GM23338 (cell line): ENCODE measurements at regions not wholly inside any gene's neighbourhood (a gene's known extent, or its start where the extent isn't known, plus 50 kb on each side); places are given as distances from the start of the nearest gene placed in this dataset.

Experiments used
- ATAC-seq: fragments of 200-7000 bp; cut with Tn5 transposase; 3 replicates; pipeline ENCODE4 v1.9.1; 2020
- DNase-seq: peaks from one replicate; pipeline ENCODE4 v3.0.0-alpha.2; 2015; ENCODE audit warnings: low spot score
- H2AFZ ChIP-seq: fragments of 200-600 bp; sonication (generic); 2 replicates; pipeline ENCODE4 v1.8.0; 2016; ENCODE audit warnings: antibody characterized with exemption, mild to moderate bottlenecking, moderate library complexity
- H3F3A ChIP-seq: fragments of 200-600 bp; sonication (generic); replicated peaks from 2 replicates; pipeline ENCODE4 v1.8.0; 2017; ENCODE audit warnings: antibody characterized with exemption, mixed run types, low read depth
- H3K27ac ChIP-seq: fragments of 200-600 bp; sonication (generic); 2 replicates; pipeline ENCODE4 v1.6.1; 2016; ENCODE audit warnings: low read depth
- H3K27me3 ChIP-seq: fragments of 200-600 bp; sonication (generic); 2 replicates; pipeline ENCODE4 v1.8.0; 2016; ENCODE audit warnings: mild to moderate bottlenecking, mixed run types, moderate library complexity; ENCODE audit not compliant: insufficient read depth
- H3K36me3 ChIP-seq: fragments of 200-600 bp; sonication (generic); 2 replicates; pipeline ENCODE4 v1.8.0; 2016; ENCODE audit warnings: mild to moderate bottlenecking; ENCODE audit not compliant: insufficient read depth
- H3K4me1 ChIP-seq: fragments of 200-600 bp; sonication (generic); 2 replicates; pipeline ENCODE4 v1.8.0; 2016; ENCODE audit warnings: mild to moderate bottlenecking, moderate library complexity; ENCODE audit not compliant: insufficient read depth
- H3K4me2 ChIP-seq: fragments of 200-600 bp; sonication (generic); 2 replicates; pipeline ENCODE4 v1.7.1; 2017; ENCODE audit warnings: mixed run types
- H3K4me3 ChIP-seq: fragments of 200-600 bp; sonication (generic); 2 replicates; pipeline ENCODE4 v1.6.1; 2016; ENCODE audit warnings: mixed run types
- H3K79me2 ChIP-seq: fragments of 200-600 bp; sonication (generic); replicated peaks from 2 replicates; pipeline ENCODE4 v1.8.0; 2017; ENCODE audit warnings: mild to moderate bottlenecking; ENCODE audit not compliant: insufficient read depth
- H3K9me2 ChIP-seq: fragments of 200-600 bp; sonication (generic); 2 replicates; pipeline ENCODE4 v1.8.0; 2017; ENCODE audit not compliant: insufficient read depth
- H4K20me1 ChIP-seq: fragments of 200-600 bp; sonication (generic); replicated peaks from 2 replicates; pipeline ENCODE4 v1.8.0; 2017; ENCODE audit warnings: mild to moderate bottlenecking; ENCODE audit not compliant: insufficient read depth
- H3K27ac Mint-ChIP-seq: 2 replicates; pipeline ENCODE4 v1.8.0; 2020; ENCODE audit warnings: inconsistent platforms, mild to moderate bottlenecking, moderate library complexity, mixed read lengths
- H3K27me3 Mint-ChIP-seq: 3 replicates; pipeline ENCODE4 v1.8.0; 2022; ENCODE audit warnings: low read depth, mild to moderate bottlenecking, moderate library complexity, mixed read lengths, inconsistent platforms; ENCODE audit not compliant: insufficient read depth, poor library complexity
- H3K36me3 Mint-ChIP-seq: 3 replicates; pipeline ENCODE4 v1.8.0; 2021; ENCODE audit warnings: low read depth, mild to moderate bottlenecking, inconsistent platforms, moderate library complexity, mixed read lengths
- H3K4me1 Mint-ChIP-seq: 3 replicates; pipeline ENCODE4 v1.8.0; 2020; ENCODE audit warnings: mild to moderate bottlenecking, inconsistent platforms, mixed read lengths
- H3K4me3 Mint-ChIP-seq: 3 replicates; pipeline ENCODE4 v1.8.0; 2021; ENCODE audit warnings: moderate library complexity, mild to moderate bottlenecking, inconsistent platforms, mixed read lengths
- H3K9me3 Mint-ChIP-seq: 3 replicates; pipeline ENCODE4 v1.8.0; 2020; ENCODE audit warnings: moderate library complexity, mild to moderate bottlenecking, inconsistent platforms, mixed read lengths
- CREB1 ChIP-seq: fragments of 250-450 bp; sonication (Bioruptor Pico); IDR thresholded peaks from 2 replicates; pipeline ENCODE4 v1.5.0; 2020; ENCODE audit warnings: low read depth, mild to moderate bottlenecking, moderate library complexity
- EZH2 ChIP-seq: fragments of 200-600 bp; sonication (generic); IDR thresholded peaks from one replicate; pipeline ENCODE4 v1.8.0; 2017; ENCODE audit warnings: antibody characterized with exemption, mild to moderate bottlenecking, low read depth; ENCODE audit not compliant: unreplicated experiment
- EZH2phosphoT487 ChIP-seq: fragments of 200-600 bp; sonication (generic); IDR thresholded peaks from one replicate; pipeline ENCODE4 v1.8.1; 2018; ENCODE audit warnings: antibody characterized with exemption; ENCODE audit not compliant: unreplicated experiment
- JUNB ChIP-seq: IDR thresholded peaks from one replicate; pipeline ENCODE4 v1.6.1; 2016; ENCODE audit warnings: antibody characterized with exemption; ENCODE audit not compliant: unreplicated experiment
- NANOG ChIP-seq: IDR thresholded peaks from 2 replicates; pipeline ENCODE4 v1.6.1; 2016; ENCODE audit warnings: antibody characterized with exemption, borderline replicate concordance
- POLR2AphosphoS5 ChIP-seq: IDR thresholded peaks from 2 replicates; pipeline ENCODE4 v1.6.1; 2016; ENCODE audit warnings: antibody characterized with exemption, low read depth
- STAT1 ChIP-seq: IDR thresholded peaks from one replicate; pipeline ENCODE4 v1.6.1; 2016; ENCODE audit warnings: antibody characterized with exemption; ENCODE audit not compliant: unreplicated experiment
- ZNF114 ChIP-seq: fragments of 250-450 bp; sonication (Bioruptor Pico); IDR thresholded peaks from 2 replicates; pipeline ENCODE4 v1.5.0; 2020; ENCODE audit warnings: mild to moderate bottlenecking, moderate library complexity
- ZNF331 ChIP-seq: fragments of 250-450 bp; sonication (Bioruptor Pico); IDR thresholded peaks from 2 replicates; pipeline ENCODE4 v1.5.0; 2020; ENCODE audit warnings: low read depth, mild to moderate bottlenecking, moderate library complexity
- TF ChIP-seq, protein P1 (sequence below): IDR thresholded peaks from one replicate; pipeline ENCODE4 v1.6.1; 2018; ENCODE audit warnings: antibody characterized with exemption; ENCODE audit not compliant: unreplicated experiment
- TF ChIP-seq, protein P2 (sequence below): IDR thresholded peaks from 2 replicates; pipeline ENCODE4 v1.6.1; 2016; ENCODE audit warnings: antibody characterized with exemption
- TF ChIP-seq, protein P3 (sequence below): fragments of 250-450 bp; sonication (Bioruptor Pico); IDR thresholded peaks from 2 replicates; pipeline ENCODE4 v1.5.0; 2020; ENCODE audit warnings: mild to moderate bottlenecking, moderate library complexity
- TF ChIP-seq, protein P4 (sequence below), 2 experiments: fragments of 200-600 bp in 1 of 2; sonication (generic) in 1 of 2; conservative IDR thresholded peaks; 2 replicates each; pipeline versions ENCODE4 v1.5.1 to v1.6.1; 2016 to 2017; ENCODE audit warnings: antibody characterized with exemption in 2 of 2, low read depth in 2 of 2, mild to moderate bottlenecking in 2 of 2, moderate library complexity in 1 of 2

DNA sequence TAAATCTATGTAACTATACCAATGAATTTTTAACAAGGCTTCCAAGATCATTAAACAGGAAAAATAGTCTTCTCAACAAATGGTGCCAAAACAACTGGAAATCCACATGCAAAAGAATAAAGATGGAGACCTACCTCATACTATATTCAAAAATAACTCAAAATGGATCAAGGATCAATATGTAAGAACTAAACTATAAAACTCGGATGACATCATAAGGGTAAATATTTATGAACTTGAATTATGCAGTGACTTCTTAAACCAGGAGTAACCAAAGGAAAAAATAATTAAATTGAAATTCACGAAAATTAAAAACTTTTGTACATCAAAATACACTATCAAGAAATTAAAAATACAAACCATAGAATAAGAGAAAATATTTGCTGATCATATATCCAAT lies 728.7 kb upstream of the GHITM start:
- TF ChIP-seq CREB1 (CRISPR knock-in tag) (no peak), STAT1 (no peak), ZNF114 (no peak), NANOG (no peak), ZNF331 (CRISPR knock-in tag) (no peak), JUNB (no peak), EZH2phosphoT487 (no peak), POLR2AphosphoS5 (no peak), EZH2 (no peak)
- TF ChIP-seq, protein P1, sequence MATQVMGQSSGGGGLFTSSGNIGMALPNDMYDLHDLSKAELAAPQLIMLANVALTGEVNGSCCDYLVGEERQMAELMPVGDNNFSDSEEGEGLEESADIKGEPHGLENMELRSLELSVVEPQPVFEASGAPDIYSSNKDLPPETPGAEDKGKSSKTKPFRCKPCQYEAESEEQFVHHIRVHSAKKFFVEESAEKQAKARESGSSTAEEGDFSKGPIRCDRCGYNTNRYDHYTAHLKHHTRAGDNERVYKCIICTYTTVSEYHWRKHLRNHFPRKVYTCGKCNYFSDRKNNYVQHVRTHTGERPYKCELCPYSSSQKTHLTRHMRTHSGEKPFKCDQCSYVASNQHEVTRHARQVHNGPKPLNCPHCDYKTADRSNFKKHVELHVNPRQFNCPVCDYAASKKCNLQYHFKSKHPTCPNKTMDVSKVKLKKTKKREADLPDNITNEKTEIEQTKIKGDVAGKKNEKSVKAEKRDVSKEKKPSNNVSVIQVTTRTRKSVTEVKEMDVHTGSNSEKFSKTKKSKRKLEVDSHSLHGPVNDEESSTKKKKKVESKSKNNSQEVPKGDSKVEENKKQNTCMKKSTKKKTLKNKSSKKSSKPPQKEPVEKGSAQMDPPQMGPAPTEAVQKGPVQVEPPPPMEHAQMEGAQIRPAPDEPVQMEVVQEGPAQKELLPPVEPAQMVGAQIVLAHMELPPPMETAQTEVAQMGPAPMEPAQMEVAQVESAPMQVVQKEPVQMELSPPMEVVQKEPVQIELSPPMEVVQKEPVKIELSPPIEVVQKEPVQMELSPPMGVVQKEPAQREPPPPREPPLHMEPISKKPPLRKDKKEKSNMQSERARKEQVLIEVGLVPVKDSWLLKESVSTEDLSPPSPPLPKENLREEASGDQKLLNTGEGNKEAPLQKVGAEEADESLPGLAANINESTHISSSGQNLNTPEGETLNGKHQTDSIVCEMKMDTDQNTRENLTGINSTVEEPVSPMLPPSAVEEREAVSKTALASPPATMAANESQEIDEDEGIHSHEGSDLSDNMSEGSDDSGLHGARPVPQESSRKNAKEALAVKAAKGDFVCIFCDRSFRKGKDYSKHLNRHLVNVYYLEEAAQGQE = no peak
- TF ChIP-seq, protein P2, sequence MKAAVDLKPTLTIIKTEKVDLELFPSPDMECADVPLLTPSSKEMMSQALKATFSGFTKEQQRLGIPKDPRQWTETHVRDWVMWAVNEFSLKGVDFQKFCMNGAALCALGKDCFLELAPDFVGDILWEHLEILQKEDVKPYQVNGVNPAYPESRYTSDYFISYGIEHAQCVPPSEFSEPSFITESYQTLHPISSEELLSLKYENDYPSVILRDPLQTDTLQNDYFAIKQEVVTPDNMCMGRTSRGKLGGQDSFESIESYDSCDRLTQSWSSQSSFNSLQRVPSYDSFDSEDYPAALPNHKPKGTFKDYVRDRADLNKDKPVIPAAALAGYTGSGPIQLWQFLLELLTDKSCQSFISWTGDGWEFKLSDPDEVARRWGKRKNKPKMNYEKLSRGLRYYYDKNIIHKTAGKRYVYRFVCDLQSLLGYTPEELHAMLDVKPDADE = no peak
- TF ChIP-seq, protein P3, sequence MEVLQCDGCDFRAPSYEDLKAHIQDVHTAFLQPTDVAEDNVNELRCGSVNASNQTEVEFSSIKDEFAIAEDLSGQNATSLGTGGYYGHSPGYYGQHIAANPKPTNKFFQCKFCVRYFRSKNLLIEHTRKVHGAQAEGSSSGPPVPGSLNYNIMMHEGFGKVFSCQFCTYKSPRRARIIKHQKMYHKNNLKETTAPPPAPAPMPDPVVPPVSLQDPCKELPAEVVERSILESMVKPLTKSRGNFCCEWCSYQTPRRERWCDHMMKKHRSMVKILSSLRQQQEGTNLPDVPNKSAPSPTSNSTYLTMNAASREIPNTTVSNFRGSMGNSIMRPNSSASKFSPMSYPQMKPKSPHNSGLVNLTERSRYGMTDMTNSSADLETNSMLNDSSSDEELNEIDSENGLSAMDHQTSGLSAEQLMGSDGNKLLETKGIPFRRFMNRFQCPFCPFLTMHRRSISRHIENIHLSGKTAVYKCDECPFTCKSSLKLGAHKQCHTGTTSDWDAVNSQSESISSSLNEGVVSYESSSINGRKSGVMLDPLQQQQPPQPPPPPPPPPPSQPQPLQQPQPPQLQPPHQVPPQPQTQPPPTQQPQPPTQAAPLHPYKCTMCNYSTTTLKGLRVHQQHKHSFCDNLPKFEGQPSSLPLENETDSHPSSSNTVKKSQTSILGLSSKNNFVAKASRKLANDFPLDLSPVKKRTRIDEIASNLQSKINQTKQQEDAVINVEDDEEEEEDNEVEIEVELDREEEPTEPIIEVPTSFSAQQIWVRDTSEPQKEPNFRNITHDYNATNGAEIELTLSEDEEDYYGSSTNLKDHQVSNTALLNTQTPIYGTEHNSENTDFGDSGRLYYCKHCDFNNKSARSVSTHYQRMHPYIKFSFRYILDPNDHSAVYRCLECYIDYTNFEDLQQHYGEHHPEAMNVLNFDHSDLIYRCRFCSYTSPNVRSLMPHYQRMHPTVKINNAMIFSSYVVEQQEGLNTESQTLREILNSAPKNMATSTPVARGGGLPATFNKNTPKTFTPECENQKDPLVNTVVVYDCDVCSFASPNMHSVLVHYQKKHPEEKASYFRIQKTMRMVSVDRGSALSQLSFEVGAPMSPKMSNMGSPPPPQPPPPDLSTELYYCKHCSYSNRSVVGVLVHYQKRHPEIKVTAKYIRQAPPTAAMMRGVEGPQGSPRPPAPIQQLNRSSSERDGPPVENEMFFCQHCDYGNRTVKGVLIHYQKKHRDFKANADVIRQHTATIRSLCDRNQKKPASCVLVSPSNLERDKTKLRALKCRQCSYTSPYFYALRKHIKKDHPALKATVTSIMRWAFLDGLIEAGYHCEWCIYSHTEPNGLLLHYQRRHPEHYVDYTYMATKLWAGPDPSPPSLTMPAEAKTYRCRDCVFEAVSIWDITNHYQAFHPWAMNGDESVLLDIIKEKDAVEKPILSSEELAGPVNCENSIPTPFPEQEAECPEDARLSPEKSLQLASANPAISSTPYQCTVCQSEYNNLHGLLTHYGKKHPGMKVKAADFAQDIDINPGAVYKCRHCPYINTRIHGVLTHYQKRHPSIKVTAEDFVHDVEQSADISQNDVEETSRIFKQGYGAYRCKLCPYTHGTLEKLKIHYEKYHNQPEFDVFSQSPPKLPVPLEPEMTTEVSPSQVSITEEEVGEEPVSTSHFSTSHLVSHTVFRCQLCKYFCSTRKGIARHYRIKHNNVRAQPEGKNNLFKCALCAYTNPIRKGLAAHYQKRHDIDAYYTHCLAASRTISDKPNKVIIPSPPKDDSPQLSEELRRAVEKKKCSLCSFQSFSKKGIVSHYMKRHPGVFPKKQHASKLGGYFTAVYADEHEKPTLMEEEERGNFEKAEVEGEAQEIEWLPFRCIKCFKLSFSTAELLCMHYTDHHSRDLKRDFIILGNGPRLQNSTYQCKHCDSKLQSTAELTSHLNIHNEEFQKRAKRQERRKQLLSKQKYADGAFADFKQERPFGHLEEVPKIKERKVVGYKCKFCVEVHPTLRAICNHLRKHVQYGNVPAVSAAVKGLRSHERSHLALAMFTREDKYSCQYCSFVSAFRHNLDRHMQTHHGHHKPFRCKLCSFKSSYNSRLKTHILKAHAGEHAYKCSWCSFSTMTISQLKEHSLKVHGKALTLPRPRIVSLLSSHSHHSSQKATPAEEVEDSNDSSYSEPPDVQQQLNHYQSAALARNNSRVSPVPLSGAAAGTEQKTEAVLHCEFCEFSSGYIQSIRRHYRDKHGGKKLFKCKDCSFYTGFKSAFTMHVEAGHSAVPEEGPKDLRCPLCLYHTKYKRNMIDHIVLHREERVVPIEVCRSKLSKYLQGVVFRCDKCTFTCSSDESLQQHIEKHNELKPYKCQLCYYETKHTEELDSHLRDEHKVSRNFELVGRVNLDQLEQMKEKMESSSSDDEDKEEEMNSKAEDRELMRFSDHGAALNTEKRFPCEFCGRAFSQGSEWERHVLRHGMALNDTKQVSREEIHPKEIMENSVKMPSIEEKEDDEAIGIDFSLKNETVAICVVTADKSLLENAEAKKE (CRISPR knock-in tag) = no peak
- TF ChIP-seq, protein P4, sequence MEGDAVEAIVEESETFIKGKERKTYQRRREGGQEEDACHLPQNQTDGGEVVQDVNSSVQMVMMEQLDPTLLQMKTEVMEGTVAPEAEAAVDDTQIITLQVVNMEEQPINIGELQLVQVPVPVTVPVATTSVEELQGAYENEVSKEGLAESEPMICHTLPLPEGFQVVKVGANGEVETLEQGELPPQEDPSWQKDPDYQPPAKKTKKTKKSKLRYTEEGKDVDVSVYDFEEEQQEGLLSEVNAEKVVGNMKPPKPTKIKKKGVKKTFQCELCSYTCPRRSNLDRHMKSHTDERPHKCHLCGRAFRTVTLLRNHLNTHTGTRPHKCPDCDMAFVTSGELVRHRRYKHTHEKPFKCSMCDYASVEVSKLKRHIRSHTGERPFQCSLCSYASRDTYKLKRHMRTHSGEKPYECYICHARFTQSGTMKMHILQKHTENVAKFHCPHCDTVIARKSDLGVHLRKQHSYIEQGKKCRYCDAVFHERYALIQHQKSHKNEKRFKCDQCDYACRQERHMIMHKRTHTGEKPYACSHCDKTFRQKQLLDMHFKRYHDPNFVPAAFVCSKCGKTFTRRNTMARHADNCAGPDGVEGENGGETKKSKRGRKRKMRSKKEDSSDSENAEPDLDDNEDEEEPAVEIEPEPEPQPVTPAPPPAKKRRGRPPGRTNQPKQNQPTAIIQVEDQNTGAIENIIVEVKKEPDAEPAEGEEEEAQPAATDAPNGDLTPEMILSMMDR (conservative IDR thresholded peaks at IDR 0.05; ENCODE audit: low read depth in 2 of 2) = no peak
- H3K4me2 ChIP-seq = no peak overlapping the region

More for the DNA sequence above, 728.7 kb upstream of the GHITM start:
- Mint-ChIP-seq H3K4me1 (peaks cover 5% of the 10 kb centered on the region; the same call in 2 of the 3 replicates), H3K9me3 (no peaks in the 10 kb centered on the region), H3K36me3 (no peaks in the 10 kb centered on the region), H3K27ac (no peak overlapping the region), H3K27me3 (no peaks in the 10 kb centered on the region), H3K4me3 (no peak overlapping the region)
- H2AFZ ChIP-seq = no peak overlapping the region
- DNase-seq (no peak), ATAC-seq (no peak)
- no peak overlapping the region for H3K4me3 ChIP-seq
- H3K27me3 ChIP-seq = no peaks in the 10 kb centered on the region
- H3K36me3 ChIP-seq = no peaks in the 10 kb centered on the region
- H3K9me2 ChIP-seq = no peaks in the 10 kb centered on the region
- H3K27ac ChIP-seq = no peak overlapping the region
- no peaks in the 10 kb centered on the region for H4K20me1 ChIP-seq
- H3K79me2 ChIP-seq = no peaks in the 10 kb centered on the region
- no peaks in the 10 kb centered on the region for H3K4me1 ChIP-seq
- H3F3A ChIP-seq = no peaks in the 10 kb centered on the region
